ENCODE measurements at regions not wholly inside any gene's neighbourhood (a gene's known extent, or its start where the extent isn't known, plus 50 kb on each side); places are given as distances from the start of the nearest gene placed in this dataset.

DNA sequence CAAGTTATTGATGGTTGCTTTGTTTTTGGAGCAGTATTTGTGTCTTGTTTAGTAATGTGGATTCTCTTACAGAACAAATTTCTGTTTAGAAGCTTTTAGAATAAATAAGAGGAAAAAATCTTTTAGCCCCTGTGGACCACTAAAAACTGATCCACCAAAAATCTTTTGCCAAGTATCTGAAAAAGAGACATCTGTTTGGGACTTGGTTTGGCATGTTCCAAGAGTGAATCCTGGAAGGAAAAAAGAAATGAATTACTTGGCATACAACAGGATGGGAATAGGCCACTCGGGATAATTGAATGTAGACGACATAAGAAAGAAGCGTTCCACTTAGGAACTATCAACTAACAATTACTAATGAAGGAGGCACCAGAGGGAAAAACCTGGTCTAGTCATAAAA, 1350.1 kb upstream of the C9orf72 start:
- Histone ChIP-seq H3K23ac (ENCODE audit: low read depth, low read length) (no peak overlapping the region), H3K9me3 (ENCODE audit: control insufficient read depth, insufficient read depth, low read length) (0 out of 2 replicates have a peak, but pooled peaks cover 2% of the 10 kb centered on the region), H2BK15ac (ENCODE audit: low read depth, low read length) (no peak overlapping the region), H4K5ac (ENCODE audit: low read depth, low read length) (no peak overlapping the region), H3K27ac (ENCODE audit: insufficient read depth, low read length) (no peak overlapping the region), H2BK120ac (ENCODE audit: low read depth, low read length) (no peak overlapping the region), H3K56ac (ENCODE audit: extremely low read depth, insufficient read depth, low read length) (no peak overlapping the region), H3K4ac (ENCODE audit: low read depth, low read length) (no peak overlapping the region), H2AK5ac (ENCODE audit: low read depth, low read length) (no peak overlapping the region), H3K36me3 (ENCODE audit: control insufficient read depth, insufficient read depth, low read length) (no peaks in the 10 kb centered on the region), H2AFZ (replicated peaks; ENCODE audit: low read length, poor library complexity) (no peak overlapping the region), H3K4me1 (ENCODE audit: control insufficient read depth, insufficient read depth, low read length) (no peaks in the 10 kb centered on the region), H3K9me1 (ENCODE audit: insufficient read depth, low read length) (no peaks in the 10 kb centered on the region), H3K18ac (ENCODE audit: low read depth, low read length) (no peak overlapping the region), H3K4me2 (ENCODE audit: low read depth, low read length) (no peak overlapping the region), H2BK20ac (ENCODE audit: low read depth, low read length) (no peak overlapping the region), H3K14ac (replicated peaks; ENCODE audit: low read depth, low read length) (no peak overlapping the region), H4K20me1 (ENCODE audit: insufficient read depth, low read length) (no peaks in the 10 kb centered on the region), H4K91ac (ENCODE audit: insufficient read depth, low read depth, low read length) (no peak overlapping the region), H4K8ac (ENCODE audit: low read depth in 2 of 2, low read length in 2 of 2) (no peak overlapping the region), H2AK9ac (replicated peaks; ENCODE audit: low read depth, low read length, poor library complexity) (no peak overlapping the region), H3K9ac (ENCODE audit: low read depth, low read length) (no peak overlapping the region), H3K27me3 (ENCODE audit: control insufficient read depth, insufficient read depth, low read length) (no peaks in the 10 kb centered on the region), H3K4me3 (ENCODE audit: insufficient read depth, low read depth, low read length) (no peak overlapping the region), H2BK5ac (ENCODE audit: low read depth, low read length, poor library complexity, severe bottlenecking) (no peak overlapping the region), H3K79me1 (ENCODE audit: low read depth in 1 of 2, low read length in 2 of 2) (no peaks in the 10 kb centered on the region)
- POLR2A ChIA-PET (ENCODE audit: unreplicated experiment) = no interaction called here
- intact Hi-C loops (cut with micrococcal nuclease) = no loop called here
- WGBS, 2 experiments (ENCODE audit: extremely low coverage in 2 of 2, insufficient read length in 1 of 2) = no CpG with 5 or more reads among the region's 3 CpGs
- DNase-seq = no peak
- no peak for ATAC-seq (ENCODE audit: low read depth)
- CTCF ChIA-PET = no interaction called here
- in situ Hi-C loops (cut with MboI; ENCODE audit: low sequenced_read_pairs) = no loop called here
- TF ChIP-seq NFE2L2 (IDR thresholded peaks at IDR 0.05; ENCODE audit: low read depth, low read length) (no peak), SMC3 (IDR thresholded peaks at IDR 0.05; ENCODE audit: low read depth, low read length) (no peak), MXI1 (IDR thresholded peaks at IDR 0.05; ENCODE audit: borderline replicate concordance, low read depth, low read length) (no peak), CEBPB (IDR thresholded peaks at IDR 0.05; ENCODE audit: low read depth, low read length) (no peak), CHD1 (IDR thresholded peaks at IDR 0.05; ENCODE audit: low read depth, low read length) (no peak), RAD21 (IDR thresholded peaks at IDR 0.05; ENCODE audit: low read length) (no peak), MAFK (IDR thresholded peaks at IDR 0.05; ENCODE audit: low read depth, low read length) (no peak), RFX5 (IDR thresholded peaks at IDR 0.05; ENCODE audit: low read depth, low read length) (no peak), ELK1 (IDR thresholded peaks at IDR 0.05; ENCODE audit: borderline replicate concordance, low read depth, low read length) (no peak), FOS (IDR thresholded peaks at IDR 0.05; ENCODE audit: low read depth, low read length) (no peak), POLR2A (IDR thresholded peaks at IDR 0.05; ENCODE audit: low read depth, low read length) (no peak)
- no TSS peak for BruUV-seq (replicated peaks)
- dilution Hi-C loops (cut with HindIII; ENCODE audit: low sequenced_read_pairs, unreplicated experiment) = no loop called here
